HEK293 (cell line): ENCODE measurements at regions not wholly inside any gene's neighbourhood (a gene's known extent, or its start where the extent isn't known, plus 50 kb on each side); places are given as distances from the start of the nearest gene placed in this dataset.

ENCODE experiments used
- CTCF ChIA-PET: fragments of 350-600 bp; formaldehyde crosslinking; extraction: SDS; loops from one replicate; lab custom pipeline; 2021; ENCODE audit warnings: antibody characterized with exemption; lab: Yijun Ruan, JAX
- POLR2A ChIA-PET: fragments of 300-600 bp; formaldehyde crosslinking; extraction: SDS; loops from one replicate; lab custom pipeline; 2020; ENCODE audit warnings: antibody characterized with exemption, inconsistent platforms; lab: Yijun Ruan, JAX
- H3K27ac ChIP-seq: fragments of 200-500 bp; sonication (Bioruptor generic); 2 replicates; pipeline ENCODE4 v1.5.1; 2014; ENCODE audit warnings: low read depth, low read length, control low read depth, inconsistent platforms; ENCODE audit errors: extremely low read depth
- H3K36me3 ChIP-seq, 2 experiments: fragments of 200-500 bp in 1 of 2; sonication (Bioruptor generic) in 1 of 2; 1 replicate in 1 of 2; 2 replicates in 1 of 2; pipeline ENCODE4 v1.5.1; 2014 to 2017; ENCODE audit warnings: inconsistent platforms in 2 of 2, low read length in 2 of 2; ENCODE audit not compliant: control insufficient read depth in 2 of 2, insufficient read depth in 1 of 2
- H3K4me1 ChIP-seq: fragments of 200-500 bp; sonication (Bioruptor generic); 2 replicates; pipeline ENCODE4 v1.5.1; 2014; ENCODE audit warnings: mild to moderate bottlenecking, low read length, inconsistent platforms; ENCODE audit not compliant: control insufficient read depth, insufficient read depth
- H3K4me3 ChIP-seq: 2 replicates; pipeline ENCODE4 v1.5.1; 2011; ENCODE audit warnings: low read depth, mild to moderate bottlenecking, control low read depth, low read length, moderate library complexity
- H3K9me3 ChIP-seq: fragments of 200-500 bp; sonication (Bioruptor generic); 2 replicates; pipeline ENCODE4 v1.5.1; 2014; ENCODE audit warnings: low read depth, low read length, inconsistent platforms; ENCODE audit not compliant: control insufficient read depth, insufficient read depth
- HOXC10 ChIP-seq: sonication (generic); formaldehyde crosslinking; IDR thresholded peaks from 2 replicates; pipeline ENCODE4 v1.8.1; 2023; ENCODE audit warnings: mild to moderate bottlenecking, missing genetic modification reagents
- INSM2 ChIP-seq: fragments of 450-650 bp; formaldehyde crosslinking; IDR thresholded peaks from 2 replicates; pipeline ENCODE4 v1.5.1; 2016; ENCODE audit warnings: missing biosample characterization, missing genetic modification characterization
- PRDM10 ChIP-seq: fragments of 450-650 bp; formaldehyde crosslinking; IDR thresholded peaks from 2 replicates; pipeline ENCODE4 v1.5.1; 2016; ENCODE audit warnings: missing biosample characterization, missing genetic modification characterization
- SCRT2 ChIP-seq: fragments of 450-650 bp; formaldehyde crosslinking; IDR thresholded peaks from 2 replicates; pipeline ENCODE4 v1.5.1; 2016; ENCODE audit warnings: missing biosample characterization, missing genetic modification characterization
- ZBTB11 ChIP-seq: fragments of 450-650 bp; formaldehyde crosslinking; conservative IDR thresholded peaks from 2 replicates; pipeline ENCODE4 v1.5.1; 2016; ENCODE audit warnings: low read depth, missing biosample characterization, missing genetic modification characterization
- ZBTB49 ChIP-seq: fragments of 450-650 bp; formaldehyde crosslinking; IDR thresholded peaks from 2 replicates; pipeline ENCODE4 v1.5.1; 2016; ENCODE audit warnings: missing biosample characterization, missing genetic modification characterization, low read depth
- ZNF169 ChIP-seq: fragments of 450-650 bp; formaldehyde crosslinking; IDR thresholded peaks from 2 replicates; pipeline ENCODE4 v1.5.1; 2016; ENCODE audit warnings: missing biosample characterization, missing genetic modification characterization
- ZNF23 ChIP-seq: fragments of 450-650 bp; formaldehyde crosslinking; IDR thresholded peaks from 2 replicates; pipeline ENCODE4 v1.5.1; 2016; ENCODE audit warnings: missing biosample characterization, missing genetic modification characterization, borderline replicate concordance
- ZNF248 ChIP-seq: fragments of 450-650 bp; formaldehyde crosslinking; IDR thresholded peaks from 2 replicates; pipeline ENCODE4 v1.5.1; 2017; ENCODE audit warnings: missing biosample characterization, missing genetic modification characterization
- ZNF280D ChIP-seq: fragments of 450-650 bp; formaldehyde crosslinking; IDR thresholded peaks from 2 replicates; pipeline ENCODE4 v1.5.1; 2016; ENCODE audit warnings: missing biosample characterization, missing genetic modification characterization
- ZNF433 ChIP-seq: fragments of 450-650 bp; formaldehyde crosslinking; IDR thresholded peaks from 2 replicates; pipeline ENCODE4 v1.5.1; 2016; ENCODE audit warnings: missing biosample characterization, missing genetic modification characterization, low read depth
- ZNF600 ChIP-seq: fragments of 450-650 bp; formaldehyde crosslinking; IDR thresholded peaks from 2 replicates; pipeline ENCODE4 v1.5.1; 2016; ENCODE audit warnings: missing biosample characterization, missing genetic modification characterization
- ZNF660 ChIP-seq: fragments of 450-650 bp; IDR thresholded peaks from 2 replicates; pipeline ENCODE4 v1.5.1; 2018; ENCODE audit warnings: missing biosample characterization, mild to moderate bottlenecking, missing genetic modification characterization
- ZNF670 ChIP-seq: fragments of 450-650 bp; formaldehyde crosslinking; IDR thresholded peaks from 2 replicates; pipeline ENCODE4 v1.5.1; 2016; ENCODE audit warnings: missing biosample characterization, missing genetic modification characterization, low read depth
- ZNF692 ChIP-seq: fragments of 450-650 bp; formaldehyde crosslinking; IDR thresholded peaks from 2 replicates; pipeline ENCODE4 v1.5.1; 2016; ENCODE audit warnings: missing biosample characterization, missing genetic modification characterization
- ZNF791 ChIP-seq: fragments of 450-650 bp; formaldehyde crosslinking; IDR thresholded peaks from 2 replicates; pipeline ENCODE4 v1.5.1; 2016; ENCODE audit warnings: missing biosample characterization, missing genetic modification characterization
- ZNF837 ChIP-seq: fragments of 450-650 bp; formaldehyde crosslinking; IDR thresholded peaks from 2 replicates; pipeline ENCODE4 v1.5.1; 2016; ENCODE audit warnings: missing biosample characterization, missing genetic modification characterization

- H3K4me1 ChIP-seq = 0 out of 2 replicates have a peak, but pooled peaks cover 5% of the 10 kb centered on the region
- ChIA-PET CTCF (no interaction called here), POLR2A (no interaction called here)
- H3K27ac ChIP-seq = no peak overlapping the region
- TF ChIP-seq SCRT2 (tag by site-specific recombination) = no peak
- no peak for TF ChIP-seq PRDM10 (tag by site-specific recombination)
- TF ChIP-seq ZNF791 (tag by site-specific recombination) = no peak
- no peak for TF ChIP-seq ZNF169 (tag by site-specific recombination)
- no peak for TF ChIP-seq ZNF280D (tag by site-specific recombination)
- no peak for TF ChIP-seq ZBTB11 (tag by site-specific recombination)
- no peak for TF ChIP-seq INSM2 (tag by site-specific recombination)
- TF ChIP-seq ZNF600 = no peak
- TF ChIP-seq ZNF670 (tag by site-specific recombination) = no peak
- TF ChIP-seq ZNF433 (tag by site-specific recombination) = no peak
- TF ChIP-seq ZNF23 (tag by site-specific recombination) = no peak
- TF ChIP-seq ZNF837 (tag by site-specific recombination) = no peak
- no peak for TF ChIP-seq HOXC10
- no peak for TF ChIP-seq ZNF692
- TF ChIP-seq ZNF248 (tag by site-specific recombination) = no peak
- no peak for TF ChIP-seq ZNF660 (tag by site-specific recombination)
- no peak for TF ChIP-seq ZBTB49 (tag by site-specific recombination)
- H3K4me3 ChIP-seq = no peak overlapping the region
- H3K9me3 ChIP-seq = no peaks in the 10 kb centered on the region
- no peaks in the 10 kb centered on the region for H3K36me3 ChIP-seq
Measured at GRCh38 chr10:43960981-43961380, 312.3 kb upstream of the ZNF32 start.
